ENCODE measurements at regions not wholly inside any gene's neighbourhood (a gene's known extent, or its start where the extent isn't known, plus 50 kb on each side); places are given as distances from the start of the nearest gene placed in this dataset.
"Not testable (repeated sequence)": the region's sequence is repeated elsewhere in the genome, so short reads cannot be mapped to it uniquely, and the experiment has no call there.

DNA sequence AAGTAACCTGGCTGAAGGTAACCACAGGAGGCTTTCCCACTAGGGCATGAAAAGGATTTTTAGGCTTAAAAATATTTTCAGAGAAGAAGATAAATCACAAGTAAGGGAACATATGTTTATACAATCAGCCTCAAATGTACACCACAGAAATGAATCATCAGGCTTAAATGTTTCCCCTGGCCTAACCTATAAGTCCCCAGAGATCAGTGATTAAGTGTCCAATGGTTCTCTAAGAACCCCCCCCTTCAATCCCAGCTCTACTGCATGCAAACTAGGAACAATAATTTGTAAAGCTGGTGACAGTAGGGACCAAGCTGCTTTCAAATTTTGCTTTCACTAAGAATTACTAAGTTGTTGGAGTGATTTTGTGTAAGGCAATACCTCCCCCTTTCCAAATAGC is 431.6 kb upstream of the LMCD1 start:
- ATAC-seq (ENCODE audit: low read depth) (no peak), DNase-seq (no peak)
- Histone ChIP-seq H3K9me1 (ENCODE audit: insufficient read depth, low read length) (no peaks in the 10 kb centered on the region), H3K36me3 (ENCODE audit: control insufficient read depth, insufficient read depth, low read length) (no peaks in the 10 kb centered on the region), H3K9me3 (ENCODE audit: control insufficient read depth, insufficient read depth, low read length) (peaks cover 17% of the 10 kb centered on the region), H4K5ac (ENCODE audit: low read depth, low read length) (no peak overlapping the region), H3K23ac (ENCODE audit: low read depth, low read length) (no peak overlapping the region), H3K79me1 (ENCODE audit: low read depth in 1 of 2, low read length in 2 of 2) (no peaks in the 10 kb centered on the region), H2AFZ (replicated peaks; ENCODE audit: low read length, poor library complexity) (no peak overlapping the region), H4K8ac (ENCODE audit: low read depth in 2 of 2, low read length in 2 of 2) (no peak overlapping the region), H3K4me3 (ENCODE audit: insufficient read depth, low read depth, low read length) (no peak overlapping the region), H3K27me3 (ENCODE audit: control insufficient read depth, insufficient read depth, low read length) (no peaks in the 10 kb centered on the region), H2BK20ac (ENCODE audit: low read depth, low read length) (no peak overlapping the region), H4K91ac (ENCODE audit: insufficient read depth, low read depth, low read length) (no peak overlapping the region), H3K4me1 (ENCODE audit: control insufficient read depth, insufficient read depth, low read length) (no peaks in the 10 kb centered on the region), H3K9ac (ENCODE audit: low read depth, low read length) (no peak overlapping the region), H3K4ac (ENCODE audit: low read depth, low read length) (no peak overlapping the region), H2BK5ac (ENCODE audit: low read depth, low read length, poor library complexity, severe bottlenecking) (no peak overlapping the region), H2AK9ac (replicated peaks; ENCODE audit: low read depth, low read length, poor library complexity) (no peak overlapping the region), H4K20me1 (ENCODE audit: insufficient read depth, low read length) (no peaks in the 10 kb centered on the region), H3K27ac (ENCODE audit: insufficient read depth, low read length) (no peak overlapping the region), H2BK15ac (ENCODE audit: low read depth, low read length) (no peak overlapping the region), H3K56ac (ENCODE audit: extremely low read depth, insufficient read depth, low read length) (no peak overlapping the region), H2BK120ac (ENCODE audit: low read depth, low read length) (no peak overlapping the region), H3K4me2 (ENCODE audit: low read depth, low read length) (no peak overlapping the region), H3K14ac (replicated peaks; ENCODE audit: low read depth, low read length) (no peak overlapping the region), H2AK5ac (ENCODE audit: low read depth, low read length) (no peak overlapping the region), H3K18ac (ENCODE audit: low read depth, low read length) (no peak overlapping the region)
- ChIA-PET POLR2A (ENCODE audit: unreplicated experiment) (no interaction called here), CTCF (no interaction called here)
- in situ Hi-C loops (cut with MboI; ENCODE audit: low sequenced_read_pairs) (no loop called here), intact Hi-C loops (cut with micrococcal nuclease) (no loop called here), dilution Hi-C loops (cut with HindIII; ENCODE audit: low sequenced_read_pairs, unreplicated experiment) (no loop called here)
- no peak for TF ChIP-seq FOS (IDR thresholded peaks at IDR 0.05; ENCODE audit: low read depth, low read length)
- TF ChIP-seq, protein P1, sequence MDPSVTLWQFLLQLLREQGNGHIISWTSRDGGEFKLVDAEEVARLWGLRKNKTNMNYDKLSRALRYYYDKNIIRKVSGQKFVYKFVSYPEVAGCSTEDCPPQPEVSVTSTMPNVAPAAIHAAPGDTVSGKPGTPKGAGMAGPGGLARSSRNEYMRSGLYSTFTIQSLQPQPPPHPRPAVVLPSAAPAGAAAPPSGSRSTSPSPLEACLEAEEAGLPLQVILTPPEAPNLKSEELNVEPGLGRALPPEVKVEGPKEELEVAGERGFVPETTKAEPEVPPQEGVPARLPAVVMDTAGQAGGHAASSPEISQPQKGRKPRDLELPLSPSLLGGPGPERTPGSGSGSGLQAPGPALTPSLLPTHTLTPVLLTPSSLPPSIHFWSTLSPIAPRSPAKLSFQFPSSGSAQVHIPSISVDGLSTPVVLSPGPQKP (IDR thresholded peaks at IDR 0.05; ENCODE audit: borderline replicate concordance, low read depth, low read length), result no peak
- no TSS peak for BruUV-seq (replicated peaks)

DNA sequence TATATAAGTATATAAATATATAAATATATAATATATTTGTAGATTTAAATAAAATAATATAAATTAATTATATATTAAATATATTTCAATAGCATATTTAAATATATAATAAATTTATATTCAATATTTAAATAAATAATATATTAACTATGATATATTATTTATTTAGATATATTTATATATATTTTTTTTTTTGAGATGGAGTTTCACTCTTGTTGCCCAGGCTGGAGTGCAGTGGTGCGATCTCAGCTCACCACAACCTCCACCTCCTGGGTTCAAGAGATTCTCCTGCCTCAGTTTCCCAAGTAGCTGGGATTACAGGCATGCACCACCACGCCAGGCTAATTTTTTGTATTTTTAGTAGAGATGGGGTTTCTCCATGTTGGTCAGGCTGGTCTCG is 426.9 kb upstream of the LMCD1 start:
- CTCF ChIA-PET; in situ Hi-C loops (cut with MboI; ENCODE audit: low sequenced_read_pairs): not testable (repeated sequence)

More for the DNA sequence above, 426.9 kb upstream of the LMCD1 start:
- H2AK9ac ChIP-seq (replicated peaks; ENCODE audit: low read depth, low read length, poor library complexity); dilution Hi-C loops (cut with HindIII; ENCODE audit: low sequenced_read_pairs, unreplicated experiment); H3K14ac ChIP-seq (replicated peaks; ENCODE audit: low read depth, low read length); H3K27me3 ChIP-seq (ENCODE audit: control insufficient read depth, insufficient read depth, low read length); H3K4ac ChIP-seq (ENCODE audit: low read depth, low read length); H3K23ac ChIP-seq (ENCODE audit: low read depth, low read length); H4K8ac ChIP-seq (ENCODE audit: low read depth in 2 of 2, low read length in 2 of 2); H2BK15ac ChIP-seq (ENCODE audit: low read depth, low read length); H3K4me3 ChIP-seq (ENCODE audit: insufficient read depth, low read depth, low read length); H3K4me2 ChIP-seq (ENCODE audit: low read depth, low read length); H3K36me3 ChIP-seq (ENCODE audit: control insufficient read depth, insufficient read depth, low read length); H3K56ac ChIP-seq (ENCODE audit: extremely low read depth, insufficient read depth, low read length); H3K9me3 ChIP-seq (ENCODE audit: control insufficient read depth, insufficient read depth, low read length); H3K79me1 ChIP-seq (ENCODE audit: low read depth in 1 of 2, low read length in 2 of 2); POLR2A ChIA-PET (ENCODE audit: unreplicated experiment); H3K9ac ChIP-seq (ENCODE audit: low read depth, low read length); H2BK20ac ChIP-seq (ENCODE audit: low read depth, low read length); H2BK120ac ChIP-seq (ENCODE audit: low read depth, low read length); H3K27ac ChIP-seq (ENCODE audit: insufficient read depth, low read length); intact Hi-C loops (cut with micrococcal nuclease); ATAC-seq (ENCODE audit: low read depth); H3K9me1 ChIP-seq (ENCODE audit: insufficient read depth, low read length); H3K18ac ChIP-seq (ENCODE audit: low read depth, low read length); H2BK5ac ChIP-seq (ENCODE audit: low read depth, low read length, poor library complexity, severe bottlenecking); BruUV-seq (replicated peaks); H2AK5ac ChIP-seq (ENCODE audit: low read depth, low read length); H4K5ac ChIP-seq (ENCODE audit: low read depth, low read length); H2AFZ ChIP-seq (replicated peaks; ENCODE audit: low read length, poor library complexity); H4K91ac ChIP-seq (ENCODE audit: insufficient read depth, low read depth, low read length); H3K4me1 ChIP-seq (ENCODE audit: control insufficient read depth, insufficient read depth, low read length); DNase-seq; H4K20me1 ChIP-seq (ENCODE audit: insufficient read depth, low read length): not testable (repeated sequence)
- no CpG with 5 or more reads among the region's 3 CpGs for WGBS, 2 experiments (ENCODE audit: extremely low coverage in 2 of 2, insufficient read length in 1 of 2)

Measured in IMR-90 (cell line).